Osteocyte (in vitro differentiated cells): ENCODE measurements at regions not wholly inside any gene's neighbourhood (a gene's known extent, or its start where the extent isn't known, plus 50 kb on each side); places are given as distances from the start of the nearest gene placed in this dataset.

Experiments
- DNase-seq: peaks from one replicate; pipeline ENCODE4 v3.0.0; 2021; ENCODE audit warnings: mixed read lengths; ENCODE audit not compliant: unreplicated experiment; ENCODE audit errors: extremely low spot score
- H3K27ac Mint-ChIP-seq: one replicate; pipeline ENCODE4 v1.8.0; 2021; ENCODE audit warnings: mild to moderate bottlenecking, mixed read lengths; ENCODE audit not compliant: unreplicated experiment
- H3K27me3 Mint-ChIP-seq: one replicate; pipeline ENCODE4 v1.8.0; 2021; ENCODE audit warnings: mixed read lengths; ENCODE audit not compliant: unreplicated experiment
- H3K36me3 Mint-ChIP-seq: one replicate; pipeline ENCODE4 v1.8.0; 2021; ENCODE audit warnings: mixed read lengths; ENCODE audit not compliant: unreplicated experiment
- H3K4me1 Mint-ChIP-seq: one replicate; pipeline ENCODE4 v1.8.0; 2021; ENCODE audit warnings: mixed read lengths; ENCODE audit not compliant: unreplicated experiment
- H3K4me3 Mint-ChIP-seq: one replicate; pipeline ENCODE4 v1.8.0; 2021; ENCODE audit warnings: mild to moderate bottlenecking, moderate library complexity, mixed read lengths; ENCODE audit not compliant: unreplicated experiment
- H3K9me3 Mint-ChIP-seq: one replicate; pipeline ENCODE4 v1.8.0; 2021; ENCODE audit warnings: mixed read lengths; ENCODE audit not compliant: unreplicated experiment
- CTCF ChIP-seq: fragments of 200-600 bp; sonication (generic); IDR thresholded peaks from 2 replicates; pipeline ENCODE4 v1.5.0; 2021; ENCODE audit warnings: antibody characterized with exemption, mild to moderate bottlenecking, moderate library complexity

GRCh38 chr20:22460803-22461202 is 123.6 kb downstream of the FOXA2 start:
- TF ChIP-seq CTCF, result no peak
- no peak overlapping the region for H3K27ac Mint-ChIP-seq
- no peaks in the 10 kb centered on the region for H3K36me3 Mint-ChIP-seq
- no peaks in the 10 kb centered on the region for H3K4me1 Mint-ChIP-seq
- DNase-seq, result no peak
- no peaks in the 10 kb centered on the region for H3K9me3 Mint-ChIP-seq
- H3K27me3 Mint-ChIP-seq, result peaks cover 6% of the 10 kb centered on the region
- no peak overlapping the region for H3K4me3 Mint-ChIP-seq

GRCh38 chr20:22460231-22460630 is 124.1 kb downstream of the FOXA2 start:
- H3K27me3 Mint-ChIP-seq, result peaks cover 8% of the 10 kb centered on the region
- H3K4me1 Mint-ChIP-seq, result no peaks in the 10 kb centered on the region
- no peak for DNase-seq
- H3K36me3 Mint-ChIP-seq, result no peaks in the 10 kb centered on the region
- H3K9me3 Mint-ChIP-seq, result no peaks in the 10 kb centered on the region
- no peak overlapping the region for H3K27ac Mint-ChIP-seq
- H3K4me3 Mint-ChIP-seq, result no peak overlapping the region
- no peak for TF ChIP-seq CTCF

- no peak for DNase-seq
- Mint-ChIP-seq H3K4me3 (no peak overlapping the region), H3K27me3 (peaks cover 8% of the 10 kb centered on the region), H3K9me3 (no peaks in the 10 kb centered on the region), H3K4me1 (no peaks in the 10 kb centered on the region), H3K36me3 (no peaks in the 10 kb centered on the region), H3K27ac (no peak overlapping the region)
- no peak for TF ChIP-seq CTCF
These were observed 124.6 kb downstream of the FOXA2 start for GRCh38 chr20:22459754-22460153.

- H3K4me3 Mint-ChIP-seq, result no peak overlapping the region
- H3K27me3 Mint-ChIP-seq, result peaks cover 8% of the 10 kb centered on the region
- no peak overlapping the region for H3K27ac Mint-ChIP-seq
- no peaks in the 10 kb centered on the region for H3K4me1 Mint-ChIP-seq
- no peaks in the 10 kb centered on the region for H3K9me3 Mint-ChIP-seq
- no peak for TF ChIP-seq CTCF
- no peaks in the 10 kb centered on the region for H3K36me3 Mint-ChIP-seq
- DNase-seq, result no peak
These were observed 128.3 kb downstream of the FOXA2 start for GRCh38 chr20:22456109-22456508.

- Mint-ChIP-seq H3K4me3 (no peak overlapping the region), H3K27me3 (peaks cover 10% of the 10 kb centered on the region), H3K27ac (no peak overlapping the region), H3K4me1 (no peaks in the 10 kb centered on the region), H3K36me3 (no peaks in the 10 kb centered on the region), H3K9me3 (no peaks in the 10 kb centered on the region)
- no peak for DNase-seq
- no peak for TF ChIP-seq CTCF
These were observed 129.1 kb downstream of the FOXA2 start for GRCh38 chr20:22455259-22455658.
